ENCODE measurements at regions not wholly inside any gene's neighbourhood (a gene's known extent, or its start where the extent isn't known, plus 50 kb on each side); places are given as distances from the start of the nearest gene placed in this dataset.

DNA sequence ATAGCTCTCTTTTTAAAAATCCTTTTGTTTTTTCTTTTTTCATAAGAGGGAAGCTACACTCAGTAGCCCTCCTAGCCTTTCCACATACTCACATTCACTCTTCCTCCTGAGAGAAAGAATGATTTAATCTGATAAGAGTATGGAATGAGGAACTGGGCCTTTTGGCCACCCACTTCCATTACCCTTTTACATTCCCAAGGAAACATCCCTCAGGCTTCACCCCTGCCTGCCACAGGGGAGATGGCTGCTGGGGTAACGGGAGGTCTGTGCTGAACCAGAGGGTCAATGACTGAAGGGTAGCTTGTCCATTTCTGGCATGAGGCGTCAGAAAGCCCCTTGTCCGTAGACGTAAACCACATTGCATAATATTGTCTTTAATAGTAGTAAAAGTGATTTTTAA lies 67.2 kb upstream of the CCSER1 start:
- DNase-seq (no peak), ATAC-seq (ENCODE audit: low FRiP score in 2 of 2) (no peak)
- TF ChIP-seq, protein P1, sequence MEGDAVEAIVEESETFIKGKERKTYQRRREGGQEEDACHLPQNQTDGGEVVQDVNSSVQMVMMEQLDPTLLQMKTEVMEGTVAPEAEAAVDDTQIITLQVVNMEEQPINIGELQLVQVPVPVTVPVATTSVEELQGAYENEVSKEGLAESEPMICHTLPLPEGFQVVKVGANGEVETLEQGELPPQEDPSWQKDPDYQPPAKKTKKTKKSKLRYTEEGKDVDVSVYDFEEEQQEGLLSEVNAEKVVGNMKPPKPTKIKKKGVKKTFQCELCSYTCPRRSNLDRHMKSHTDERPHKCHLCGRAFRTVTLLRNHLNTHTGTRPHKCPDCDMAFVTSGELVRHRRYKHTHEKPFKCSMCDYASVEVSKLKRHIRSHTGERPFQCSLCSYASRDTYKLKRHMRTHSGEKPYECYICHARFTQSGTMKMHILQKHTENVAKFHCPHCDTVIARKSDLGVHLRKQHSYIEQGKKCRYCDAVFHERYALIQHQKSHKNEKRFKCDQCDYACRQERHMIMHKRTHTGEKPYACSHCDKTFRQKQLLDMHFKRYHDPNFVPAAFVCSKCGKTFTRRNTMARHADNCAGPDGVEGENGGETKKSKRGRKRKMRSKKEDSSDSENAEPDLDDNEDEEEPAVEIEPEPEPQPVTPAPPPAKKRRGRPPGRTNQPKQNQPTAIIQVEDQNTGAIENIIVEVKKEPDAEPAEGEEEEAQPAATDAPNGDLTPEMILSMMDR (IDR thresholded peaks at IDR 0.05): no peak
- TF ChIP-seq POLR2A (IDR thresholded peaks at IDR 0.05) (no peak), EP300 (IDR thresholded peaks at IDR 0.05) (no peak), POLR2AphosphoS5 (IDR thresholded peaks at IDR 0.05) (no peak)
- no peaks in the 10 kb centered on the region for H3K4me1 ChIP-seq
- no peak overlapping the region for H3K4me3 ChIP-seq
- no peak overlapping the region for H3K27ac ChIP-seq
- no peaks in the 10 kb centered on the region for H3K36me3 ChIP-seq
- WGBS, 2 donors: 88 to 90% methylated on average over 4 of the region's 4 CpGs
- H3K9me3 ChIP-seq: no peaks in the 10 kb centered on the region
- H3K27me3 ChIP-seq: no peaks in the 10 kb centered on the region

DNA sequence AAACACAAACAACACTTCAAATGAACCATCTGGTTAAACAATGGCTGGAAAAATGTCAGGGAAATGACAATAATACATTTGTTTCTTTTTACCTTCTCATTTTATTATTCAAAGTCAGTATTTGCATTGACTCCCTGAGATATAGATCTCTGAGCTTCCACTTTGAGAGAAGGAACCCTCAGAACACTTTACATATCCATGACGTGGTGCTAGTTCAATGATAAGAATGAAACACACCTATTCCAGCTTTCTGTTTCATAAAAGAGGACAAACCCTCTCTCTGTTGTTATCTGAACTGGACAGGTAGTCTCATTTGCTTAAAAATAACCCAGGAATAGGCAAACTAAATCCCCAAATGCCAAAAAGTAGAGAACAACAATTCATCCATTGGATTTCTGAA lies 65.3 kb upstream of the CCSER1 start:
- no peak for TF ChIP-seq POLR2AphosphoS5 (IDR thresholded peaks at IDR 0.05)
- no peak for TF ChIP-seq POLR2A (IDR thresholded peaks at IDR 0.05)
- TF ChIP-seq, protein P1 (IDR thresholded peaks at IDR 0.05): no peak
- TF ChIP-seq EP300 (IDR thresholded peaks at IDR 0.05): no peak
- Histone ChIP-seq H3K27ac (no peak overlapping the region), H3K9me3 (no peaks in the 10 kb centered on the region), H3K27me3 (no peaks in the 10 kb centered on the region), H3K4me3 (no peak overlapping the region), H3K36me3 (no peaks in the 10 kb centered on the region), H3K4me1 (no peaks in the 10 kb centered on the region)
- 41 to 55% methylated on average over 1 of the region's 1 CpG for WGBS, 2 donors
- DNase-seq: no peak
- no peak for ATAC-seq (ENCODE audit: low FRiP score in 2 of 2)

DNA sequence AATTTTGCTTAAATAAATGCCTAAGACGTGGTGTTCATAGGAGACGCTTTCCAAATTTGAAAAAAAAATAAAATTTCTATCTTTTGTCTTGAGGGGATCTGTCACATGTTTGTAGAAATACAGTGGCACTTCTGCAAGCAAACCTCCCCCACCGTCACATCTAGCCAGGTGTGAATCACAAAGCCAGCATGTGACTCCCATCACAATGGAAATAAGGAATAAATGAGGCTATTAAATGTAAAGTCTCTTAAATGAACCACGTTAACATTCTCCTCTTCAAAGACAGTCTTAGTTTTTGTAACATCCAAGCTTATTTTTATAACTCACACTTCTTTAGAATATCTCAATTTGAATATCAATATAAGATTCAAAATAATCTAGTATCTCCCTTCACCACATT lies 63.0 kb upstream of the CCSER1 start:
- DNase-seq (no peak), ATAC-seq (ENCODE audit: low FRiP score in 2 of 2) (no peak)
- 77% methylated on average over 4 of the region's 4 CpGs for WGBS, 2 donors
- TF ChIP-seq POLR2AphosphoS5 (IDR thresholded peaks at IDR 0.05): no peak
- TF ChIP-seq, protein P1 (IDR thresholded peaks at IDR 0.05): no peak
- no peak for TF ChIP-seq EP300 (IDR thresholded peaks at IDR 0.05)
- TF ChIP-seq POLR2A (IDR thresholded peaks at IDR 0.05): no peak
- Histone ChIP-seq H3K36me3 (no peaks in the 10 kb centered on the region), H3K4me3 (no peak overlapping the region), H3K27ac (no peak overlapping the region), H3K9me3 (no peaks in the 10 kb centered on the region), H3K27me3 (no peaks in the 10 kb centered on the region), H3K4me1 (no peaks in the 10 kb centered on the region)

DNA sequence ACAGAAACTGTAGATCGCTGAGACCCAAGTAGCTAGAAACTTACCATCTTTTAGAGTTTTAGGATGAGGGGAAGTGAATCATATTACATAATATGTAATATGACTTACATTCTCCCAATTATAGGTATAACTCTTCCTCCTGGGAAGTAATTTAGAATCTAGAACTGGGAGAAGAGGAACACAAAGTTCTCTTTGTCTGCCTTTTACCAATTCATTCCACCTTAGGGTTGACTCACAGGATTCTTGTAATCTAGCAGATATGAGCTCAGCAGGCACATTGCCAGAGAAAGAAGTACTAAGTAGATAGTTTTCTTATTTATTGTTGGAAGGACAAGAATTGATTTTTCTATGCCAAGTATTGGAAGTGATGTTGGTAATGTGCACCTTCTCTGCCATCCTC lies 58.0 kb upstream of the CCSER1 start:
- WGBS, 2 donors: 97 to 100% methylated on average over 1 of the region's 1 CpG
- TF ChIP-seq, protein P1 (IDR thresholded peaks at IDR 0.05): no peak
- TF ChIP-seq POLR2A (IDR thresholded peaks at IDR 0.05) (no peak), POLR2AphosphoS5 (IDR thresholded peaks at IDR 0.05) (no peak), EP300 (IDR thresholded peaks at IDR 0.05) (no peak)

More for the DNA sequence above, 58.0 kb upstream of the CCSER1 start:
- no peaks in the 10 kb centered on the region for H3K9me3 ChIP-seq
- H3K27ac ChIP-seq: no peak overlapping the region
- H3K27me3 ChIP-seq: no peaks in the 10 kb centered on the region
- no peaks in the 10 kb centered on the region for H3K36me3 ChIP-seq
- no peak for ATAC-seq (ENCODE audit: low FRiP score in 2 of 2)
- DNase-seq: no peak
- no peak overlapping the region for H3K4me3 ChIP-seq
- no peaks in the 10 kb centered on the region for H3K4me1 ChIP-seq
